Lower lobe of right lung (tissue), 2 donors: ENCODE measurements at regions not wholly inside any gene's neighbourhood (a gene's known extent, or its start where the extent isn't known, plus 50 kb on each side); places are given as distances from the start of the nearest gene placed in this dataset.

Experiments
- ATAC-seq, 2 donors: fragments of 200-7000 bp; cut with Tn5 transposase; one replicate each; pipeline ENCODE4 v1.9.1; 2020 to 2022; ENCODE audit warnings: mild to moderate bottlenecking in 2 of 2, moderate library complexity in 2 of 2
- DNase-seq: peaks from one replicate; pipeline ENCODE4 v3.0.0-alpha.2; 2020
- H3K27ac ChIP-seq: fragments of 200-600 bp; one replicate; pipeline ENCODE4 v1.8.0; 2022
- H3K27me3 ChIP-seq: fragments of 200-600 bp; one replicate; pipeline ENCODE4 v1.8.0; 2022; ENCODE audit warnings: low read depth
- H3K36me3 ChIP-seq: fragments of 200-600 bp; one replicate; pipeline ENCODE4 v1.8.0; 2022; ENCODE audit warnings: mild to moderate bottlenecking
- H3K4me1 ChIP-seq: fragments of 200-600 bp; one replicate; pipeline ENCODE4 v1.8.0; 2022
- H3K4me3 ChIP-seq: fragments of 200-600 bp; one replicate; pipeline ENCODE4 v1.8.0; 2022; ENCODE audit warnings: mild to moderate bottlenecking
- H3K9me3 ChIP-seq: fragments of 200-600 bp; one replicate; pipeline ENCODE4 v1.8.0; 2022
- intact Hi-C: fragments of 100-400 bp; cut with DNase I; formaldehyde crosslinking; loops from one replicate; pipeline ENCODE4 v1.11.0; 2022
- TF ChIP-seq, protein P1 (sequence below): fragments of 200-600 bp; IDR thresholded peaks from one replicate; pipeline ENCODE4 v1.8.0; 2022; ENCODE audit warnings: antibody characterized with exemption, mild to moderate bottlenecking
- donor health status: DM: no; HTN: yes; CAD: no; lungs with severe emphysema.

DNA sequence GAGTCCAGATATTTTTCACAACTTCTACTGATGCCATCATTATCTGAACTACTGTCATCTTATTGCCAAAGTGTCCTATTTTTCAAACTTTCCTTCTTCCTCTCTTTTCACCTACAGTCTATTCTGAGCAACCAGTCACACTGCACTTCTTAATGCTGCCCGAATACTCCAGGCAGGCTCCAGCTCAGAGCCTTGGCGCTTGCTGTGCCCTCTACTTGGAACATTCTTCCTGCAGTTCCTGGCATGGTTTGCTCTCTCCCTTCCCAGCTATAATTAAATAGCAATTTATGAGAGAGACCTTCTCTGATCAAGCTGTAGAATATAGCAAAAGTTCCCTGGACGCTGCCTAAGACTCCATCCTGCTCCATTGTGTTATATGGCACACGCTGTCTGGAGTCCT lies 831.6 kb downstream of the QKI start:
- TF ChIP-seq, protein P1, sequence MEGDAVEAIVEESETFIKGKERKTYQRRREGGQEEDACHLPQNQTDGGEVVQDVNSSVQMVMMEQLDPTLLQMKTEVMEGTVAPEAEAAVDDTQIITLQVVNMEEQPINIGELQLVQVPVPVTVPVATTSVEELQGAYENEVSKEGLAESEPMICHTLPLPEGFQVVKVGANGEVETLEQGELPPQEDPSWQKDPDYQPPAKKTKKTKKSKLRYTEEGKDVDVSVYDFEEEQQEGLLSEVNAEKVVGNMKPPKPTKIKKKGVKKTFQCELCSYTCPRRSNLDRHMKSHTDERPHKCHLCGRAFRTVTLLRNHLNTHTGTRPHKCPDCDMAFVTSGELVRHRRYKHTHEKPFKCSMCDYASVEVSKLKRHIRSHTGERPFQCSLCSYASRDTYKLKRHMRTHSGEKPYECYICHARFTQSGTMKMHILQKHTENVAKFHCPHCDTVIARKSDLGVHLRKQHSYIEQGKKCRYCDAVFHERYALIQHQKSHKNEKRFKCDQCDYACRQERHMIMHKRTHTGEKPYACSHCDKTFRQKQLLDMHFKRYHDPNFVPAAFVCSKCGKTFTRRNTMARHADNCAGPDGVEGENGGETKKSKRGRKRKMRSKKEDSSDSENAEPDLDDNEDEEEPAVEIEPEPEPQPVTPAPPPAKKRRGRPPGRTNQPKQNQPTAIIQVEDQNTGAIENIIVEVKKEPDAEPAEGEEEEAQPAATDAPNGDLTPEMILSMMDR = no peak
- Histone ChIP-seq H3K27ac (no peak overlapping the region), H3K36me3 (no peaks in the 10 kb centered on the region), H3K4me3 (no peak overlapping the region), H3K27me3 (no peaks in the 10 kb centered on the region), H3K4me1 (no peaks in the 10 kb centered on the region), H3K9me3 (no peaks in the 10 kb centered on the region)
- ATAC-seq (no peak), DNase-seq (no peak)
- intact Hi-C loops = no loop called here

DNA sequence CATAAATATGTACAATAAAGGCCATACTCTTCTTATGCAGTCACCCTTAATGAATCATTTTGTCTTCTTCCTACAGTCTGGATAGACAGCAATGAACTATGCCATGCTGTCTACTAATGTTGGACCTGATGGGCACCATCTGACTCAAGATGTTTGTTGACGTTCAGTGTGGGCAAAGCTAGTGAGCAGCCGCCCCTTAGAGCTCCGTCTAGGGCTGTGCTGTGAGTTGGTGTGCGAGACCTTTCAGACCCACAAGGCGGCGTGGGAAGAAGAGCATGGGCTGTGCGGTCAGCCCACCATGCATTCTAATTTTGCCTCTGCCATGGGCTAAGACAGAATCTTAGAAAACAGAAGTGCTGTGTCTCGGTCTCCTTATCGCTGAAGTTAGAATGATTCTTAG lies 829.4 kb downstream of the QKI start:
- Histone ChIP-seq H3K4me3 (no peak overlapping the region), H3K36me3 (no peaks in the 10 kb centered on the region), H3K27me3 (no peaks in the 10 kb centered on the region), H3K4me1 (no peaks in the 10 kb centered on the region), H3K27ac (no peak overlapping the region), H3K9me3 (no peaks in the 10 kb centered on the region)
- TF ChIP-seq, protein P1 = no peak
- intact Hi-C loops = no loop called here
- no peak for DNase-seq
- no peak for ATAC-seq

DNA sequence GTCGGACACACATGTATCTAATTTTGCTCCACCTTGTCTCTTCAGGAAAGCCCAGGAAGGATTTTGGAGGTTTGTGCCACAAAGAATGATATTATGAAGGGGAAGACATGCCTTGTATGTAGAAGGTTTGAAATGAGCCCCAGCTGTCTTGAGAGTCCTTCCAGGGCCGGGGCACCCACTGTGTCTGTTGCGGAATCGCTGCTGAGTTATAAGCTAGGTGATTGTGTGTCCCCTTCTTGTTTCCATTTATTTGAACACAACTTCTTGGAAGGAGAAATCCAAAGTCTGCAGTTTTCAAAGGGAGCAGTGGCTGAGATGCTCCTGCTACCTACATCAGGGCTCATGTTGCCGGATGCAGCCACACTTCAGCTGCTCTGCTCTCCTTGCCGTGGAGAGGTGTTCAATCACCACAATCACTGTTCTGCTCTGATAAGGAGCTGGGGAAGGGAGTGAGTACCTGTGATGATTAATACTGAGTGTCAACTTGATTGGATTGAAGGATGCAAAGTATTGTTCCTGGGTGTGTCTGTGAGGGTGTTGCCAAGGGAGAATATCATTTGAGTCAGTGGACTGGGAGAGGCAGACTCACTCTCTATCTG lies 828.6 kb downstream of the QKI start:
- no peak for ATAC-seq

DNA sequence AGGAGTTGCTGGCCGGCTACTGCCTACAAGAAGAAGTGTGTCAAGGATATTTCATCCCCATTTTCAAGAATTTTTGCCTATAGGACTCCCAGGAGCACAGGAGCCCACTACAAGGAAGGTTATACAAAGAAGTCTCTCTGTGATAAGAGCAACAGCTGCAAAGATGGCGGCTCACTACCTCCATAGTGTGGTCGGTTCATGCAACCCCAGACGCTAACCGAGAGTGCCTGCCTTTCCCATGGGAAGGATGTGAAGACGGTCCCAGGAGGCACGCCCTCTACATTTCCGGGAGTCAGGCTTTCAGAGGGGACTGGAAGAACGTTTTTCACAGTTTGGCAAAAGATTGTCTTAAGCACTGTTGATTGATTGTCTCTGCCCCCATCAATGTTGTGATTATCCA lies 816.3 kb downstream of the QKI start:
- TF ChIP-seq, protein P1 = no peak
- ATAC-seq = no peak
- H3K4me3 ChIP-seq = no peak overlapping the region

More for the DNA sequence above, 828.6 kb downstream of the QKI start:
- Histone ChIP-seq H3K36me3 (no peaks in the 10 kb centered on the region), H3K4me3 (no peak overlapping the region), H3K27me3 (no peaks in the 10 kb centered on the region), H3K4me1 (no peaks in the 10 kb centered on the region), H3K9me3 (no peaks in the 10 kb centered on the region), H3K27ac (no peak overlapping the region)
- TF ChIP-seq, protein P1 = no peak
- intact Hi-C loops = no loop called here
- DNase-seq = no peak

DNA sequence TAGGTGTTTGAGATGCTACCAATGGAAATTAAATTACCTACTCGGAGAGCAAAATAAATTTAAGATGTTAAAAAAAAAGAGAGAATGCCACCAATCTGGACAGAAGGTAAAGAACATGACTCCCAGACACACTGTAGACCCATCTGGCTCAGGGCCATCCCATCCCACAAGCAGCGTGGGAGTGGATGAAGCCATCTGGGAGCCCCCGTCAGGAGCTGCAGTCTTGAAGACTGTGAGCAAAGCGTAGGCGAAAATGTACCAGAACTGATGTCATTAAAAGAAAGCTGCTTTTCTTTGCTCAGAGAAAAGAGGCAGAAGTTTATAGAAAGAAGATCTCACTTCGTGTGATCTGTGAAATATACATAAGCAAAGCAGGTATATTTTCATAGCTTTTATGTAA lies 815.7 kb downstream of the QKI start:
- Histone ChIP-seq H3K36me3 (no peaks in the 10 kb centered on the region), H3K9me3 (no peaks in the 10 kb centered on the region), H3K4me3 (no peak overlapping the region), H3K4me1 (no peaks in the 10 kb centered on the region), H3K27ac (no peak overlapping the region), H3K27me3 (no peaks in the 10 kb centered on the region)
- intact Hi-C loops = no loop called here
- TF ChIP-seq, protein P1 = no peak
- no peak for ATAC-seq
- no peak for DNase-seq

More for the DNA sequence above, 816.3 kb downstream of the QKI start:
- intact Hi-C loops = no loop called here
- Histone ChIP-seq H3K9me3 (no peaks in the 10 kb centered on the region), H3K27me3 (no peaks in the 10 kb centered on the region), H3K27ac (no peak overlapping the region), H3K36me3 (no peaks in the 10 kb centered on the region), H3K4me1 (no peaks in the 10 kb centered on the region)
- DNase-seq = no peak
